SW480 (cell line): ENCODE measurements at regions not wholly inside any gene's neighbourhood (a gene's known extent, or its start where the extent isn't known, plus 50 kb on each side); places are given as distances from the start of the nearest gene placed in this dataset.

Experiments used
- DNase-seq: peaks from one replicate; pipeline ENCODE4 v3.0.0-alpha.2; 2016; ENCODE audit warnings: low spot score

- DNase-seq, result no peak
Measured at GRCh38 chr2:53259395-53260009, 508.1 kb upstream of the CHAC2 start.

- no peak for DNase-seq
Measured at GRCh38 chr2:53257287-53257686, 510.3 kb upstream of the CHAC2 start.

DNA sequence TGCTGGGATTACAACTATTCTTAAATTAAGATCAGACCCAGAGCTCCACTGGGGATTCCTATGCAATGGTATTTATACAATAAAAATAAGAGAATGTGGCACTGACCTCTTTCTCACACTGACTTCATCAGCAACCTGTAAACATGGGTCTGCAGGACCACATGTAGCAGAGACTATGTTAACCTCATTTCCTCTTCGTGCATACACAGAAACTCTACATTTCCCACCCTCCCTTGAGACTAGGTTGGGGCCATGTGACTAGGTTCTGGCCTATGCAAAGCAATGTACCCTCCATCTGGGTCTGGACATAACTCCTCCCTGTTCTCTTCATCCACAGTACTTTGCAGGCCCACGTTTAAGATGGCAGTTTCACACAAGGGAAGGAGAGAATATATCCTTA, 514.4 kb upstream of the CHAC2 start:
- DNase-seq, result no peak

GRCh38 chr2:53252115-53252514, 515.5 kb upstream of the CHAC2 start:
- no peak for DNase-seq

DNA sequence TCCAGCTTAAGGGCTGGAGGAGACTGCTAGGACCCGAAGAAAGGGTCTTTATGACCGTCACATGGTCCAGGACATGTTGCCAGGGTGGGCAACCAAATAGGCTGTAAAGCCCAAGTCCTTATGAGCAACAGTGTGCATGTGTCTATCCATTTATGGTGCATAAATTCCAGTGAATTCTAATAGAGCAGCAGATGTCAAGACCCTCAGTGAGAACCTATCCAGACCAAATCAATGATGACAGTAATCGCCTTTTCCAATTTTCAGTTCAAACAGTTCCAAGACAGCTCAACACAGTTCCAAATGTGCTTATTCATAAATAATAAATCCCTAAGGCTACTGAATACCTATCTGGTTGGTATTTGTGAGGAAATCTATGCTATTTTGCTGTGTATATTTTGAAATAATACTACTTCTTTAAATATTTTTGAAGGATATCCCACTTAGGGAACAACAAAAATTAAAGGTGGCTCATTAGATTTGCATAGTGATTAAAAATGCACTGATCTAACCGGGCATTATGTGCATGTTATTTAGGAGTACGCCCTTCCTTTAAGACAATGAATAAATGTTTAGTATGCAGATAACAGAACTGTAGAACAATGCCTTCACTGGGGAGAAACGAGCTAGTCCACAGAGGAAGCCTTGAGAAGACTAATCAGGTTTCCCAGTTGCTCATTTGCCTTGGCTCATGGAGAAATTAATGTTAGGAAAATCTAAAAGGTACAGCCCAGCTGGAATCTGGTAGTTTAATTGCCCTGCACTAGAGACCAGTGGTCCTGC, 519.5 kb upstream of the CHAC2 start:
- DNase-seq, result no peak

- DNase-seq, result no peak
Measured at GRCh38 chr2:53243430-53243829, 524.2 kb upstream of the CHAC2 start.

GRCh38 chr2:53242090-53242489, 525.5 kb upstream of the CHAC2 start:
- DNase-seq, result no peak

GRCh38 chr2:53235836-53236582, 531.6 kb upstream of the CHAC2 start:
- DNase-seq, result peak; percentile 4

- DNase-seq, result no peak
Measured at GRCh38 chr2:53234548-53234903, 533.1 kb upstream of the CHAC2 start.

- no peak for DNase-seq
Measured at GRCh38 chr2:53233759-53234547, 533.7 kb upstream of the CHAC2 start.

DNA sequence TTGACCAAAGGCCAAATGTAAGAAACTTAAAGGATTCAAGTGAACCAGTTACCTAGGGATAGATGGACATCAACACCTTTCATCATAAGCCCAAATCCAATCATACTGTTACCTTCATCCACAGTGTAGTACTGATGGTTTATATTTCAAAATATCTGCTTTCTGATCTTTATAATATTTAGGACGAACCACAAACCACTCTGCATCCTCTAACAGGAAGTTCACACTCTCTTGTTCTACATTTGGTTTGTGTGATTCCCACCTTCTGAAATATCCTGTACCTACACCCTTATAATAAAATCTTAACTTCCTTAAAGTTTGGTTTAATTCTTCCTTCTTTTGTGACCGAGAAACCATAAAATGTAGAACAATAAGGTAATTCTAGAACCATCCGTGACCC, 535.7 kb upstream of the CHAC2 start:
- DNase-seq, result no peak

DNA sequence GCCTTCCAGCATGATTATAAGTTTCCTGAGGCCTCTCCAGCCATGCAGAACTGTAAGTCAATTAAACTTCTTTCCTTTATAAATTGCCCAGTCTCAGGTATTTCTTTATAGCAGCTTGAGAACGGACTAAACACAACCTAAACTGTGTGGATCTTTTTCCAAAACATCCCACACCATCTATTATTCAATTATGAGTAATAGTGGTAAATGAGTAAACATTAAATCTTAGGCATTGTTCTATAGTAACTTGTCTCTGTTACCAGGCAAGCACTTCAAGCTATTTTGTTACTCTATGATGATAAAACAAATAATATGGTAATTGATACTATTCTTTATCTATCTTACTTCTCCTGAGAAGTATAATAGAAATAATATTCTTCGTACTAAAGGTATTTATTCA, 536.9 kb upstream of the CHAC2 start:
- no peak for DNase-seq

- DNase-seq, result no peak
Measured at GRCh38 chr2:53227535-53227934, 540.1 kb upstream of the CHAC2 start.

- DNase-seq, result no peak
Measured at GRCh38 chr2:53220969-53221368, 546.6 kb upstream of the CHAC2 start.

- no peak for DNase-seq
Measured at GRCh38 chr2:53217250-53217649, 550.4 kb upstream of the CHAC2 start.

DNA sequence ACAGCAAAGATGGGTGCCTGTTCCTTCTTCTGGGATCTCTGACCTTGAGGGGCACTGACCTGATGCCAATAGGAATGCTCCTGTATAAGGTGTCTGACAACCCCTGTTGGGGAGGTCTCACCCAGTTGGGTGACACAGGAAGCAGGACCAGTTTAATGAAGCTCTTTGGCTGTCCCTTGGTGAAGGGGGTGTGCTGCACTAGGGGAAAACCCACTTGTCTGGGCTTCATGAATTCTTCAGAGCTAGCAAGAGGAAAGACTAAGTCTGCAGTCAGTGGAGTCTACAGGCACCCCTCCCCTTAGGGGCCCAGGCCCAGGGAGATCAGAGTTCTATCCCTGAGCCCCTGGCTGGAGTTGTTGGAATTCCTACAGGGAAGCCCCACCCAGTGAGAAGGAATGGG, 550.8 kb upstream of the CHAC2 start:
- DNase-seq, result no peak

DNA sequence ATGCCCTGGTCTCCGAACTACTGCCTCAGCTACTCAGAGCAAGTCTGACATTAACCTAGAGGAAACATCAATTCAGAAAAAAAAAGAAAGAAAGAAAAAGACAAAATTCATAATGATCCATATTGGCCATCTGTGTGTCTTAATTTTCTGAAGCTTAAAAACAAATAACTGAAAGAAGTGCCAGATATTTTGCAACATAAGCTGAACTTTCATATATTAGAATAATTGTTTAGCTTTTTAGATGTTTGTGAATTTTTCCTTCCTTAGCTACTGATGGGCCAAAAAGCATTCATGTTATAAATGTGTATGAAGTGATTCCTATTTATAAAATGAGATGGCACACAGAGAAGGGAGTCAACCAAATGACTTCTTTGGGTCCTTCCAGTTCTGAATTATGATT, 555.0 kb upstream of the CHAC2 start:
- no peak for DNase-seq

DNA sequence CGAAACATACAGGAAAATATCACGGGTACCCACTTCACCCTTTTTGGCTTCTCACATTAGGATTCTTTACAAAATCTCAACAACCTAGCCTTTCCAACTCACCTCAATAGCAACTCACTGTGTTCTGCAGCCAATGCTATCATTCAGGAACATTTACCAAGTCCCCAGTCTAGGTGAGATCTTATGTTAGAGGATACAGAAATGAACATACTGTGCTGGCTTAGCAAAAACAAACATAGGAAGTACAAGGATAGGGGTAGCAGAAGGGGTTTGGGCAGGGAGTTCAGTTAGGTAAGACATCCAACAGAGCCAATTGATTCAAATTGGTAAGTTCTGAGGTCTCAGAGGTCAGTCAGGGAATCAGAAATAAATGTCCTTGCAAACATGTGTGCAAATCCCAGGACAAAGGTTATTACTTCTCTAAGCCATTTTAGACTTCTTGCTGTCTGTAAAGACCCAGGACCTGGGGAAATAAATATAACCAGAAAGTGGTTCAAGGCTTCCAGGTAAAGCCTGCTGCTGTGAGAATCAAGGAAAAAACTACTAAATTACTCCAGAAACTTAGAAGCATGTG, 556.3 kb upstream of the CHAC2 start:
- DNase-seq, result no peak

GRCh38 chr2:53210538-53210937, 557.1 kb upstream of the CHAC2 start:
- DNase-seq, result no peak

DNA sequence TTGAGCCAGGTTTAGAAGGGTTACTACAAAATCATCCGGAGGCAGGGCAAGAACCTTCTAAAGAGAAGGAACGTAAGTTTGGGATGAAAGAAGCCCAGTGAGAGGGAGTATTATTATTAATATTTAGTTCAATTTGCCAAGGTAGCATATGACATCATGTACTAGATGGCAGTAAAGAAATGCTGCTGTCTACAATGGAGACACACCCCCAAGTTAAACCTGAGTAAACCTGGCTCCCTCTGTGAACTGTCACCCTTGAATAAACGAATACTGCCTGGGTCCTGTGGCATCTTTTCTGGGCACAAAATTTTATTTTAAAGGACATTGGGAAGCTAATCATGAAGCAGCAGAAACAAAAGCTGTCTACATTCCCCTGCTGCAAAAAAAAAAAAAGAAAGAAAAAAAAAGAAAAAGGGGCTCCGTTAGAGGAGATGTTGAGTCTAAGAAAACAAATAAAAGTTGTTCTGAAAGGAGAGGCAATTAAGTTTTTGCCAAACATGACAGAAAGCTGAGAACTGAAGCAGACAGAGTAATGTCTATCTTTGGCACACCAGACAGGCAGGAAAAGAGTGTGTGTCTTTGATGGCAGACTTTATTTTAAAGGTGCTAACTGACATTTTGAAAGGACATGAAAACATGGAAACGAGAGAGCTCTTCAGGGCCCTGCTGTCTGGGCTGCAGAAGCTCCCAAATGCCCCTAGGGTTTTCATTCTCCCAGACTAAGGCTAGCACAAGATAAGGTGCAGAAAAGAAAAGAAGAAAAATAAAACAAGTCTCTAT, 557.7 kb upstream of the CHAC2 start:
- no peak for DNase-seq

DNA sequence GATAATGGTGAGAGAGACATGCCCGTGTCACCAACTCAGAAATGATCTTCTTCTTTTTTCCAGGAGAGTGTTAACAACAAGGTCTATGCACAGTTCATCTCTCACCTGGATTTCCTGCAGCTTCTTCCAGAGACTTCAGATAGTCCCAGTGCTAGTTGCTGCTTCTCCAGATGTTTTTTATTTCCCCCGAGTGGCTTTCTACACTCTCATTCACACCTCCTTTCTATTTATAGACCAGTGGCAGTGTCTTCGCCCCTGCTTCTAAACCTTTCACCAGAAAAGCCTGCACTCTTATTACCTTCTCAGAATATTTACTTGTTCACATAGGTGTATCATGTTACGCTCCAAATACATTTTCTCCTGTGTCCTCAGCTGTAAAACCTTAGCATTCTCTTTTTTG, 558.8 kb upstream of the CHAC2 start:
- DNase-seq, result no peak
